ENCODE measurements at regions not wholly inside any gene's neighbourhood (a gene's known extent, or its start where the extent isn't known, plus 50 kb on each side); places are given as distances from the start of the nearest gene placed in this dataset.

- TF ChIP-seq, protein P1, sequence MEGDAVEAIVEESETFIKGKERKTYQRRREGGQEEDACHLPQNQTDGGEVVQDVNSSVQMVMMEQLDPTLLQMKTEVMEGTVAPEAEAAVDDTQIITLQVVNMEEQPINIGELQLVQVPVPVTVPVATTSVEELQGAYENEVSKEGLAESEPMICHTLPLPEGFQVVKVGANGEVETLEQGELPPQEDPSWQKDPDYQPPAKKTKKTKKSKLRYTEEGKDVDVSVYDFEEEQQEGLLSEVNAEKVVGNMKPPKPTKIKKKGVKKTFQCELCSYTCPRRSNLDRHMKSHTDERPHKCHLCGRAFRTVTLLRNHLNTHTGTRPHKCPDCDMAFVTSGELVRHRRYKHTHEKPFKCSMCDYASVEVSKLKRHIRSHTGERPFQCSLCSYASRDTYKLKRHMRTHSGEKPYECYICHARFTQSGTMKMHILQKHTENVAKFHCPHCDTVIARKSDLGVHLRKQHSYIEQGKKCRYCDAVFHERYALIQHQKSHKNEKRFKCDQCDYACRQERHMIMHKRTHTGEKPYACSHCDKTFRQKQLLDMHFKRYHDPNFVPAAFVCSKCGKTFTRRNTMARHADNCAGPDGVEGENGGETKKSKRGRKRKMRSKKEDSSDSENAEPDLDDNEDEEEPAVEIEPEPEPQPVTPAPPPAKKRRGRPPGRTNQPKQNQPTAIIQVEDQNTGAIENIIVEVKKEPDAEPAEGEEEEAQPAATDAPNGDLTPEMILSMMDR (conservative IDR thresholded peaks at IDR 0.05 in 1 of 2, IDR thresholded peaks at IDR 0.05 in 1 of 2; ENCODE audit: low read depth in 1 of 2, low read length in 2 of 2) = no peak
- TF ChIP-seq EZH2 (IDR thresholded peaks at IDR 0.05; ENCODE audit: low read length, missing control alignments) = no peak
Measured at GRCh38 chr10:42304341-42304740, 334.0 kb downstream of the ZNF33B start.

Data from fibroblast of lung (primary cell).